ENCODE measurements at regions not wholly inside any gene's neighbourhood (a gene's known extent, or its start where the extent isn't known, plus 50 kb on each side); places are given as distances from the start of the nearest gene placed in this dataset.
"Not testable (repeated sequence)": the region's sequence is repeated elsewhere in the genome, so short reads cannot be mapped to it uniquely, and the experiment has no call there.

DNA sequence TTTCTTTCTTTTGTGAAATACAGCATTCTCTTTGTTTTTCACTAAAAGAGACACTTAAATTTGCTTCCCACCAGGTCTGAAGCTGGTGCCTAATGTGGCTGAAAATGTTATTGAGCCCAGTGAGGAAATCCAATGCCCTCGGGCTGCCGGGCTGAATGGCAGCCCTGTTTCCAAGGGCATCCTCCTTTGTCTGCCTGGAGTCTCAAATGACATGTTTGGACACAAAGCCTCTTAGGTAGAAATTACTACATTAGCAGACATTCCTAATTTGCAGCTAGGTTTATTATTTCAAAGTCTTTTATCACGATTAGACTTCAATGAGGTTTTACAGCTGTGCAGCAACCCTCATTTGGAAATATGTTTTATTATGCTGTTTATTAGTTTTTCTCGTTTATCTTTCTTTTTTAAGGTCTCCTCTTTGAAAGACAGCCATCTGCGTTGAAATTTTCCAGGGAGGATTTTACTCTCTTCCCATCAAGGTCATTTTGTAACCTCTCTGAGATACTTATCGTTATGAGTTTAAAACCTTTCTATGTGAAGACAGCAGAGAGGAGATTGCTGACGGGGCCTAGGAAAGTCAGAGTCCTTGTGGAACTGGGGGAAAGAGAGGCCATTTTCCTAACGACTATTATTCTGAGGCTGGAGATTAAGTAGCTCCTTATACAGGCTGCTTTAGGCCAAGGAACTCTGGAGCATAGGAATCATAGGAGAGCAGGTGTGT lies 59.0 kb upstream of the ZNF532 start:
- intact Hi-C loops (cut with micrococcal nuclease) = no loop called here
- no peak overlapping the region for H3K4me3 ChIP-seq
- H3K27ac ChIP-seq (replicated peaks) = no peak overlapping the region
- no peaks in the 10 kb centered on the region for H3K27me3 ChIP-seq (ENCODE audit: low read depth)
- DNase-seq = no peak
- no peaks in the 10 kb centered on the region for H3K36me3 ChIP-seq
- TF ChIP-seq CTCF (IDR thresholded peaks at IDR 0.05; ENCODE audit: borderline replicate concordance) = no peak
- no peaks in the 10 kb centered on the region for H3K4me1 ChIP-seq
- peaks cover 11% of the 10 kb centered on the region for H3K9me3 ChIP-seq (replicated peaks)

GRCh38 chr18:58806826-58807714 lies 57.6 kb upstream of the ZNF532 start:
- Histone ChIP-seq H3K4me1 (no peaks in the 10 kb centered on the region), H3K27ac (replicated peaks) (no peak overlapping the region), H3K27me3 (ENCODE audit: low read depth) (no peaks in the 10 kb centered on the region), H3K9me3 (replicated peaks) (peaks cover 11% of the 10 kb centered on the region), H3K36me3 (no peaks in the 10 kb centered on the region), H3K4me3 (no peak overlapping the region)
- TF ChIP-seq CTCF (IDR thresholded peaks at IDR 0.05; ENCODE audit: borderline replicate concordance) = no peak
- intact Hi-C loops (cut with micrococcal nuclease) = no loop called here
- no peak for DNase-seq

DNA sequence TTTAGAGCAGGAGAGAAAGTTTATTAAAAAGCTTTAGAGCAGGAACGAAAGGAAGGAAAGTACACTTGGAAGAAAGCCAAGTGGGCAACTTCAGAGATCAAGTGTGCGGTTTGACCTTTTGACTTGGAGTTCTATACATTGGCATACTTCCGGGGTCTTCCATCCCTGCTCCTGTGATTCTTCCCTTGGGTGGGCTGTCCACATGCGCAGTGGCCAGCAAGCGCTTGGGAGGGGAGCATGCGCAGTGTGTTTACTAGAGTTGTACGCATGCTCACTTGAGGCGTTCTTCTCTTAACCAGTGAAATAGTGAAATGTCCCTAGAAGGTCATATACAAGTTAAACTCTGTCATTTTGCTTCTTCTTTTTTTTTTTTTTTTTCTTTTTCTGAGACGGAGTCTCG lies 56.9 kb upstream of the ZNF532 start:
- intact Hi-C loops (cut with micrococcal nuclease) = no loop called here

GRCh38 chr18:58808349-58808748 lies 56.3 kb upstream of the ZNF532 start:
- no peak overlapping the region for H3K4me3 ChIP-seq
- no peaks in the 10 kb centered on the region for H3K36me3 ChIP-seq
- H3K9me3 ChIP-seq (replicated peaks) = peaks cover 10% of the 10 kb centered on the region
- DNase-seq = no peak
- no peak overlapping the region for H3K27ac ChIP-seq (replicated peaks)
- H3K27me3 ChIP-seq (ENCODE audit: low read depth) = no peaks in the 10 kb centered on the region
- no peak for TF ChIP-seq CTCF (IDR thresholded peaks at IDR 0.05; ENCODE audit: borderline replicate concordance)
- no peaks in the 10 kb centered on the region for H3K4me1 ChIP-seq
- intact Hi-C loops (cut with micrococcal nuclease) = no loop called here

More for the DNA sequence above, 56.9 kb upstream of the ZNF532 start:
- H3K27me3 ChIP-seq (ENCODE audit: low read depth) = no peaks in the 10 kb centered on the region
- H3K4me1 ChIP-seq = no peaks in the 10 kb centered on the region
- TF ChIP-seq CTCF (IDR thresholded peaks at IDR 0.05; ENCODE audit: borderline replicate concordance) = no peak
- H3K36me3 ChIP-seq = no peaks in the 10 kb centered on the region
- peaks cover 11% of the 10 kb centered on the region for H3K9me3 ChIP-seq (replicated peaks)
- DNase-seq = no peak
- H3K4me3 ChIP-seq = no peak overlapping the region
- H3K27ac ChIP-seq (replicated peaks) = no peak overlapping the region

GRCh38 chr18:58811859-58812258 lies 52.8 kb upstream of the ZNF532 start:
- H3K36me3 ChIP-seq; H3K4me1 ChIP-seq; H3K27me3 ChIP-seq (ENCODE audit: low read depth); intact Hi-C loops (cut with micrococcal nuclease); H3K4me3 ChIP-seq; H3K9me3 ChIP-seq (replicated peaks); DNase-seq; H3K27ac ChIP-seq (replicated peaks): not testable (repeated sequence)

DNA sequence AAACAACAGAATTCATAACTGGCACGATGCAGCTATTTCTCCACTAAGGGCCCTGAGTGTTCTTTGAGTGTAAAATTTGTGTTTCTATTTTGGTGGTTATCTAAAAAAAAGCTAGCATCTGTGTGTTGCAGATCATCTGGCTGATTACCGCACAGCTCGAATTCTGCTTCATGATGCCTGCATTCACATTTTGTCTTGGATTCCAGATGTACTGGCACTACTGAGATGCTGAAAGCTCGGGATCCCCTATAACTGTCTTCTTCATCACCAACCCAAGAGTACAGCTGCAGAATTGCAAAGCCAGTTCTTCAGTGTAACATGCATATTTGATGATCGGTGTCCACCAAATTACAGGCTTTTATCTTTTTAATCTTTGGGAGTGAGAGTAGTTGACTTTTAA lies 51.6 kb upstream of the ZNF532 start:
- no peaks in the 10 kb centered on the region for H3K27me3 ChIP-seq (ENCODE audit: low read depth)
- H3K4me1 ChIP-seq = no peaks in the 10 kb centered on the region
- no peak overlapping the region for H3K4me3 ChIP-seq
- H3K36me3 ChIP-seq = no peaks in the 10 kb centered on the region
- DNase-seq = no peak
- TF ChIP-seq CTCF (IDR thresholded peaks at IDR 0.05; ENCODE audit: borderline replicate concordance) = no peak
- no peaks in the 10 kb centered on the region for H3K9me3 ChIP-seq (replicated peaks)
- intact Hi-C loops (cut with micrococcal nuclease) = no loop called here
- H3K27ac ChIP-seq (replicated peaks) = peak overlapping the region; percentile 34

Data from left ventricle myocardium inferior (tissue), 1 donor.